ENCODE measurements at regions not wholly inside any gene's neighbourhood (a gene's known extent, or its start where the extent isn't known, plus 50 kb on each side); places are given as distances from the start of the nearest gene placed in this dataset.

GRCh38 chr2:204040016-204040415 lies 103.5 kb downstream of the ICOS start:
- intact Hi-C loops (cut with DNase I), result no loop called here
- DNase-seq (ENCODE audit: low spot score), result no peak

- no peak for DNase-seq (ENCODE audit: low spot score)
- intact Hi-C loops (cut with DNase I), result no loop called here
These were observed 105.8 kb downstream of the ICOS start for GRCh38 chr2:204042401-204042800.

- DNase-seq (ENCODE audit: low spot score), result no peak
- intact Hi-C loops (cut with DNase I), result no loop called here
These were observed 109.6 kb downstream of the ICOS start for GRCh38 chr2:204046145-204046544.

DNA sequence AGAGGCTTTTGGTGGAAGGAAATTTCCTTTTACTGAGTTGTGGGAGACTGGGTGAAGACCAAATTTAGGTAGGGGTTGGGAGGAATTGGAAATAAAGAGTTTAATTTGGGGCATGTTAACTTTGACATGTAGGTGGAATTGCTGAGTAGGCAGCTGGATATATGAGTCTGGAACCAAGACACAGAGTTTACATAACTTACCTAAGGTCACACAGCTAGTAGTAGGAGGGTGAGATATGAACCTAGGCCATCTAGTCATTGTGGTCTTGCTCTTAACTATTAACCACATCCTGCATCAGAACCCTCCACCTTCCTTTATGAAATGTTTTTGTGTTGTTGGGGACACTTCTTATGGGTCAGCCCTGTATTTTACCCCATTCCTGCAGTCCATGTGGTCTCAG lies 113.1 kb downstream of the ICOS start:
- intact Hi-C loops (cut with DNase I), result no loop called here
- DNase-seq (ENCODE audit: low spot score), result no peak

- DNase-seq (ENCODE audit: low spot score), result no peak
- intact Hi-C loops (cut with DNase I), result no loop called here
These were observed 114.1 kb downstream of the ICOS start for GRCh38 chr2:204050681-204051080.

GRCh38 chr2:204051476-204051875 lies 114.9 kb downstream of the ICOS start:
- intact Hi-C loops (cut with DNase I), result no loop called here
- DNase-seq (ENCODE audit: low spot score), result no peak

DNA sequence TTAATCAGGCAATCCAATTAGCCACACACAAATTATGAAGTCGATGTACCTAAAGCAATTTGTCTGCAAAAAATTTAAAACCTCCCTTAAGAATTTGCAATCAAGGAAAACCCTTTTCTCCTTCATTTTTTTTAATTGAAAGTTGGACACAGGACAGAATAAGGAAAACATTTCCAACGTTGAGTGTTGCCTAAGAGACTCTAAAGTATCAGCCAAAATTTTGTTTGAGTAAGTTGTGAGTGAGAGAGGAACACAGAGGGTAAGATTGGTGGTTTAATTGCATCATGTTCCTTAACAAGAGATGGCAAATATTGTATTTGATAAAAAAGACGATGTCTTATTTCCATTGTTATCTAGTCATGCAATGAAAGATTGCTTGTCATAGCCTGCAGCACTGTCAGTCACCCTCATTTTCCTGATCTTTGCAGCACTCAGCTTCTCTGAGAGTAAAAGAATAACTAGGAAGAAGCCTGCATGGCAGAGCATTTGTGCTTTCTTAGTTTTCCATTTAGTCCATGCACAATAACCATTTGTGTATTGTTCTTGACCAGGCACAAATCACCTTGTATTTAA lies 115.5 kb downstream of the ICOS start:
- intact Hi-C loops (cut with DNase I), result no loop called here
- no peak for DNase-seq (ENCODE audit: low spot score)

DNA sequence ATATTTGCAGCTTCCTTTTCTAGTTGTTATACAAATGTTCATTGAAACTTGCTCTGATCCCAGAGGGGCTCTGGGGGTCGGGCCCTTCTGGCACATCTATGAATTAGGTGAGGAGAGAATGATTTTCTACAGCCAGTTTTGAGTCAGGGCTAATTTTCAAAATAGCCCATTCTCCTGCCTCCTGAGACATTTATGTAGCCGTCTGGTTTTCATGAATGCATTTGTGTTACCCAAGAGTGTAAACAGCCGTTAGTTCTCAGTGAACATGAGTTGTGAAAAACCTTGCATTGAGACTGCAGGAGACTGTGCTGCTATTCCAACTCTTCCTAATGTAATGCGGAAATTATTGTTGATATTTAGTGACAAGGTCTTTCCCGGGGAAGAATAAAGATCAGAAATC lies 122.5 kb downstream of the ICOS start:
- intact Hi-C loops (cut with DNase I), result no loop called here
- DNase-seq (ENCODE audit: low spot score), result no peak

GRCh38 chr2:204060841-204061240 lies 124.3 kb downstream of the ICOS start:
- DNase-seq (ENCODE audit: low spot score), result no peak
- intact Hi-C loops (cut with DNase I), result no loop called here

DNA sequence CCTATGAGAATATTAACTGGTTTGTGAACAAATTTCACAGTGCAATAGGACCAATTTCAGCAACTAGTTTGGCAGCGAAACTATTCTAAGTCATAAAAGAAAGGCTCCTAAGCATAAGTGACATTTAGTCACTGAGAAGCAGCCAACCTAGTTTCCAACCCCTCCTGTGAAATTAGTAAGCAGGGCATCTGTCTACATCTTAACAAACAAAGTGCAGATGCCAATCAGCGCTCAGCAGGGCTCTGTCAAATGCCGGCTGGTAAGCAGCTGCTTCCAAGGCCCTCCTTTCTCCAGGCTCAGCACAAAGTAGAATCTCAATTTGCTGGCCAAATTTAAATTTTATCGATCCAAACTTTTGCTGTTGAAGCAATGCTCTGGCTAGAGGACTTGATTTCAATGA lies 124.7 kb downstream of the ICOS start:
- DNase-seq (ENCODE audit: low spot score), result no peak
- intact Hi-C loops (cut with DNase I), result no loop called here

DNA sequence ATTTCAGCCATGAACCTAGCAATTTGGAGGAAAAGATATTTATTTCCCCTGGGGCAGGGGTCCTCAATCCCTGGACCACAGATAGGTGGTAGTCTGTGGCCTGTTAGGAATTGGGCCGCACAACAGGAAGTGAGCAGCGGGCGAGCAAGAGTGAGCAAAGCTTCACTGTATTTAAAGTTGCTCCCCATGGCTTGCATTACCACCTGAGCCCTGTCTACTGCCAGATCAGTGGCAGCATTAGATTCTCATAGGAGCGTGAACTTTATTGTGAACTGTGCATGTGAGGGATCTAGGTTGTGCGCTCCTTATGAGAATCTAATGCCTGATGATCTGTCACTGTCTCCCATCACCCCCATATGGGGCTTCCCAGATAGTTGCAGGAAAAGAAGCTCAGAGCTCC lies 127.6 kb downstream of the ICOS start:
- intact Hi-C loops (cut with DNase I), result no loop called here
- DNase-seq (ENCODE audit: low spot score), result no peak

DNA sequence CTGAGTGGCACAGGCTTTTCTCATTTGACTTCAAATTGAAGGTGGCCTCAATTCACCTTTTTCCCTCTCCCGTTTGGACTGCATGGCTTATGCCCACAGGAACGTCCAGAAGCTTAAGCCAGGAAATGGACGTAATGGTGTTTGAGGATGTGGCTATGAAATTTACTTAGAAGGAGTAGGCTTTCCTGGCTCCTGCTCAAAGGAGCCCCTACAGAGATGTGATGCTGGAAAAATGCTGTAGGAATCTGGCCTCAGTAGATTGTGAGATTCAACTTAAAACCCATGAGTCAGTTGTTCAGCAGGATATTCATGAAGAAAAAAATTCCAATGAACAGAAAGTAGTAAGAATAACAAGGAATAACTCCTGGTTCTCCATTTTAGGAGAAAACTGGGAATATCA lies 129.0 kb downstream of the ICOS start:
- no peak for DNase-seq (ENCODE audit: low spot score)
- intact Hi-C loops (cut with DNase I), result no loop called here

GRCh38 chr2:204066051-204066450 lies 129.5 kb downstream of the ICOS start:
- no peak for DNase-seq (ENCODE audit: low spot score)
- intact Hi-C loops (cut with DNase I), result no loop called here

GRCh38 chr2:204069804-204070203 lies 133.2 kb downstream of the ICOS start:
- DNase-seq (ENCODE audit: low spot score), result no peak
- intact Hi-C loops (cut with DNase I), result no loop called here

DNA sequence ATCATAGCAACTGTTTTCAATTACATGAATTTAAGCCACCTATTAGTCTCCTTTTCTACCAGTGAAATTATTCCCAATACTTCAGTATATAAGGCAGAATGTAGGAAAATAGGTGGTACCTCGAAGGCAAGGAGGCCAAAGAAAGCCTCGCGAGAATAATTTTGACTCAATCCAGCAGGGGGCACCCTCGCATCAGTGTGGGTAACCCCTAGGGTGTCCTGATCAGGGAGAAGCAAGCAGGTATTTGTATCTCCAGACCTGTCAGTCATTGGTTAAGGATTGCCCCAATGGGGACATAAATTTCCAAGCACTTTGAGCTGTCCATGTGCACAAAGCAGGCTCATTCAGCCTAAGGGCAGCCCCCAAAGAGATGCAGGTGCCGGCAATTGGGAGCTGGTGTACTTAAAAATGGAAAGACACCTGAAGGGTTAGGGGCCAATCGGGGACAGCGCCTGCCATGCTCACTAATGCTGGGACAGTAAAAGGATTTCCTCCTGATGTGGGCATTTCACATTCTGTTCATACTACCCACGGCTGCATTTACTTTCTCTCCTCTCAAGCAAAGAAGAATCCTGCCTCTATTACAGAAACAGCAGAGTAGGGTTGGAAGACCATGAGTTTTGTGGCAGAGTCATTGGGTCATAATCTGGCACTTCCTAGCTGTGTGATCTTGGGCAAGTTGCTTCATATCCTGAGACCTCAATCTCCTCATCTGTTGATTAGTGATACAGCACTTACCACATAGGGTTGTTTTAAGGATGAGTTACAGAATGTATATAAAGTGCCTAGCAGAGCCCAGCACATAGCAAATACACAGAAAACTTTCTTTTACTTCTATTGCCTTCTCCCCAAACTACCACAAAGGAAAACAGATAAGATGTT lies 136.1 kb downstream of the ICOS start:
- intact Hi-C loops (cut with DNase I), result no loop called here

GRCh38 chr2:204074456-204074855 lies 137.9 kb downstream of the ICOS start:
- intact Hi-C loops (cut with DNase I), result no loop called here
- no peak for DNase-seq (ENCODE audit: low spot score)

More for the DNA sequence above, 136.1 kb downstream of the ICOS start:
- DNase-seq (ENCODE audit: low spot score), result no peak

- DNase-seq (ENCODE audit: low spot score), result no peak
- intact Hi-C loops (cut with DNase I), result no loop called here
These were observed 141.6 kb downstream of the ICOS start for GRCh38 chr2:204078003-204078698.

DNA sequence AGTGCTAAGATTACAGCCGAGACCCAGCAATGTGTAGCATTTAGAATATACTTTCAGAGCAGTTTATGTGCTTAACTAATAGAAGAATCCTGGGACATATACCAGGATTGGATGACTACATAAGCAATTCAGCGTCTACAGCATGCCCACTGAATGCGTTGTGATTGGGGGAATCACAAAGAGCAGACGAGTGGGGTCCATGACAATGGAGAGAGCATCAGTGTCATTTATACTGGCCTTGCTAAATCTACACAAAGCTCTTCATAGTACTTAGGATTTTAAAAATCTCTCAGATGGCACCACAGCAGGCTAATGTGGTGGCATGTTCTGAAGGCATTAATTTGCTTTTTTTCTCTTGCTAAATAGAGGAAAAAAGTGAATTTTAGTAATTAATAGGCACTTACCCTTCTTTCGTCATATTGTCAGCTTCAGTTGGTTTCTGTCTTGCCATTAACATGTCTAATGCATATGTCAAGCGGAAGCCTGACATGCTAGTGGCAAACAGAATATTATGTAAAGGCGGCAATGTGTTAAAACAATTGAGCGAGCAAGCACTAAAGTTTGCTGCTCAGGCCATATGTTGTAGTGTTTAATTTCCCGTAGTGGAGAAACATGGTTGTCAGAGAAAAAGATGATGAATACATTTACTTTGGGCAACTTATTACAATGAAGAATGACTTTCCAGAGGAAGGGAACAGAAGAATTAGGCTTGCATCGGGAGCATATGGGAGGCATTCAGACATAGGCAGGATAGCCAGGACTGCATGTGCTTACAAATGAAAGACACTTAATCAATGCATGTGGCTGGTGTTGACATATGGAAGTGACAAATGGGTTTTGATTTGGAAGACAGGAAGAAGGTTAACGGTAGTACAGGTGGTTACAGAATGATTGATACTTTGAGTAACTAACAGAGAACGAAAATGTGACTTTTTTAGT lies 145.2 kb downstream of the ICOS start:
- intact Hi-C loops (cut with DNase I), result no loop called here
- DNase-seq (ENCODE audit: low spot score), result no peak

DNA sequence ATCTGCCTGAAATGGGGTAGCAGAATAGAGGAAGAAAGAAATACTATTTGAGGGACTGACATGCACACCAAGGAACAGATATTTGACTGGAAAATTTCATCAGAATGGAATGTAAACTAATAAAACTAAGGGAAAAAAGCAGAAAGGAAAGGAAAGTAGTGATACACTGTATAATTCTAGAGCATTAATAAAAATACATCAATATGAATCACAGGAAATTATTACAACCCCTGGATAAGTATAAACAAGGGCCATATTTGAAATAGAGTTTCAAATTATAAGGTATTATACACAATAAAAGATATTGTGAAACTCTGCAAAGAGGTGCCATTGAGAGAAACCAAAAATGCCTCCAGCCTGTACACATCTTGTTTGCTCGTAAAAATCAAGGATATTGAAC lies 149.6 kb downstream of the ICOS start:
- intact Hi-C loops (cut with DNase I), result no loop called here
- DNase-seq (ENCODE audit: low spot score), result no peak

- intact Hi-C loops (cut with DNase I), result no loop called here
- DNase-seq (ENCODE audit: low spot score), result no peak
These were observed 152.5 kb downstream of the ICOS start for GRCh38 chr2:204089105-204089504.
